CD4-positive, alpha-beta T cell (primary cell): ENCODE measurements at regions not wholly inside any gene's neighbourhood (a gene's known extent, or its start where the extent isn't known, plus 50 kb on each side); places are given as distances from the start of the nearest gene placed in this dataset.

ENCODE experiments used
- ATAC-seq: fragments of 200-7000 bp; cut with Tn5 transposase; one replicate; pipeline ENCODE4 v1.10.0; 2022; ENCODE audit warnings: mild to moderate bottlenecking; ENCODE audit not compliant: poor library complexity
- CTCF ChIA-PET: fragments of 350-600 bp; sonication (Branson Sonifier 250); formaldehyde crosslinking; loops from one replicate; lab custom pipeline; 2021; ENCODE audit warnings: antibody characterized with exemption, inconsistent platforms; lab: Charles Lee
- POLR2A ChIA-PET: fragments of 350-600 bp; sonication (Branson Sonifier 250); formaldehyde crosslinking; loops from one replicate; lab custom pipeline; 2021; ENCODE audit warnings: antibody characterized with exemption, inconsistent platforms; lab: Charles Lee
- DNase-seq, 14 experiments: peaks; one replicate each; pipeline ENCODE4 v3.0.0-alpha.2; 2013 to 2020; ENCODE audit warnings: mixed read lengths in 2 of 14
- H3K27ac ChIP-seq, 2 donors: one replicate each; pipeline versions ENCODE4 v1.5.1 to v1.7.0; 2013; ENCODE audit warnings: low read length in 2 of 2, low read depth in 1 of 2, mild to moderate bottlenecking in 1 of 2
- H3K27me3 ChIP-seq, 2 experiments: 1 replicate in 1 of 2; 2 replicates in 1 of 2; pipeline versions ENCODE4 v1.6.1 to v1.7.0; 2013; ENCODE audit warnings: low read length in 2 of 2, control low read depth in 1 of 2, mild to moderate bottlenecking in 1 of 2, moderate library complexity in 1 of 2; ENCODE audit not compliant: insufficient read depth in 2 of 2, control insufficient read depth in 1 of 2
- H3K36me3 ChIP-seq: one replicate; pipeline ENCODE4 v1.6.1; 2013; ENCODE audit warnings: low read length, control low read depth; ENCODE audit not compliant: insufficient read depth
- H3K4me1 ChIP-seq: one replicate; pipeline ENCODE4 v1.6.1; 2013; ENCODE audit warnings: low read length, control low read depth; ENCODE audit not compliant: insufficient read depth
- H3K4me3 ChIP-seq: one replicate; pipeline ENCODE4 v1.5.1; 2013; ENCODE audit warnings: mild to moderate bottlenecking, low read length, moderate library complexity
- H3K9me3 ChIP-seq, 2 experiments: 1 replicate in 1 of 2; 2 replicates in 1 of 2; pipeline versions ENCODE4 v1.6.1 to v1.7.0; 2013; ENCODE audit warnings: low read length in 2 of 2, mild to moderate bottlenecking in 2 of 2, control low read depth in 1 of 2, moderate library complexity in 1 of 2; ENCODE audit not compliant: control insufficient read depth in 1 of 2, insufficient read depth in 1 of 2
- H3K27ac Mint-ChIP-seq: one replicate; pipeline ENCODE4 v1.8.0; 2020; ENCODE audit warnings: mixed read lengths
- H3K27me3 Mint-ChIP-seq: one replicate; pipeline ENCODE4 v1.8.0; 2021; ENCODE audit warnings: mixed read lengths
- H3K36me3 Mint-ChIP-seq: one replicate; pipeline ENCODE4 v1.8.0; 2021; ENCODE audit warnings: low read depth, mixed read lengths
- H3K4me1 Mint-ChIP-seq: one replicate; pipeline ENCODE4 v1.8.0; 2021; ENCODE audit warnings: low read depth, mixed read lengths
- H3K4me3 Mint-ChIP-seq: one replicate; pipeline ENCODE4 v1.8.0; 2020; ENCODE audit warnings: mild to moderate bottlenecking, mixed read lengths
- H3K9me3 Mint-ChIP-seq: one replicate; pipeline ENCODE4 v1.8.0; 2020; ENCODE audit warnings: mixed read lengths
- CTCF ChIP-seq: fragments of 200-600 bp; IDR thresholded peaks from one replicate; pipeline ENCODE4 v1.8.0; 2022; ENCODE audit warnings: antibody characterized with exemption, mild to moderate bottlenecking
- intact Hi-C, 2 experiments: fragments of 100-400 bp; cut with DNase I in 1 of 2; cut with micrococcal nuclease in 1 of 2; formaldehyde crosslinking; loops; one replicate each; pipeline versions ENCODE4 v1.15.1 to v1.9.0; 2023 to 2025; cut with DNase I, micrococcal nuclease

DNA sequence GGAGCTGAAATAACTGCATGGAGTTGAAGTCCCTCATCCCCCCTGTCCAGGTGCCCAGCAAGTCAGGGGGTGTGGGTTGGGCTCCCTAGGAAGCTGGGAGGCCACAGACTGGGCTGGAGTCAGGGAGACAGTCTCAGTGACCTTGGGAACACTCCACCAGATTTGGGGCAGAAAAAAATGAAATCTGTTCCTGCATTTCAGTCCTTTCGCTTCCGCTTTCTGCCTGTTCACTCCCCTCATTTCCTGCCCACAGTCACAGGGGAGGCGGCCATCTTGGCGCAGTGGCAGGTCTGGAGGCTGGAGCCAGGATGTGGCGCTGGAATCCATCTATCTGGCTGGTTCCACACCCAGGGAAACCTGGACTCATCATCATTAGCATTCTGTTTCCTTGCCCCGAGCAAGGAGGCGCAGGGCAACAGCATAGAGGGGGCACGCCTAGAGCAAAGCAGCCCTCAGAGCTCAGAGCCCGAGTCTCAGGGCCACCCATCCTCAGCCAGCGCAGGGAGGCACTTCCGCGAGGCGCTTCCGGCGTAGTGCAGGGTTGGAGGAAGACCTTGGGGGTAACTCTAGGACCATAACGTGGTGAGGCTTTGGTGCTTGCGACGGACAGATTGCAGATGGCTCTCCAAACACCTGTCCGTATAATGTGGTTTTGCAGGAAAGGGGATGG, 86.2 kb upstream of the HSPA9 start:
- intact Hi-C loops, result no loop called here
- POLR2A ChIA-PET, result no interaction called here
- Histone ChIP-seq H3K4me1 (peaks cover 17% of the 10 kb centered on the region), H3K27me3 (peaks cover 83 to 93% of the 10 kb centered on the region in 2 experiments), H3K36me3 (no peaks in the 10 kb centered on the region), H3K27ac (no peak overlapping the region), H3K4me3 (no peak overlapping the region), H3K9me3 (peaks cover 0 to 37% of the 10 kb centered on the region in 2 experiments)
- no peak overlapping the region for H3K4me3 Mint-ChIP-seq
- H3K36me3 Mint-ChIP-seq, result no peaks in the 10 kb centered on the region
- CTCF ChIA-PET, result no interaction called here
- no peak for ATAC-seq
- no peak for DNase-seq
- no peak overlapping the region for H3K27ac Mint-ChIP-seq
- TF ChIP-seq CTCF, result no peak
- H3K27me3 Mint-ChIP-seq, result peaks cover 95% of the 10 kb centered on the region
- H3K4me1 Mint-ChIP-seq, result peaks cover 15% of the 10 kb centered on the region
- no peaks in the 10 kb centered on the region for H3K9me3 Mint-ChIP-seq

- intact Hi-C loops, result no loop called here
- H3K4me1 Mint-ChIP-seq, result peaks cover 16% of the 10 kb centered on the region
- H3K4me3 Mint-ChIP-seq, result no peak overlapping the region
These were observed 84.9 kb upstream of the HSPA9 start for GRCh38 chr5:138660051-138660572.

DNA sequence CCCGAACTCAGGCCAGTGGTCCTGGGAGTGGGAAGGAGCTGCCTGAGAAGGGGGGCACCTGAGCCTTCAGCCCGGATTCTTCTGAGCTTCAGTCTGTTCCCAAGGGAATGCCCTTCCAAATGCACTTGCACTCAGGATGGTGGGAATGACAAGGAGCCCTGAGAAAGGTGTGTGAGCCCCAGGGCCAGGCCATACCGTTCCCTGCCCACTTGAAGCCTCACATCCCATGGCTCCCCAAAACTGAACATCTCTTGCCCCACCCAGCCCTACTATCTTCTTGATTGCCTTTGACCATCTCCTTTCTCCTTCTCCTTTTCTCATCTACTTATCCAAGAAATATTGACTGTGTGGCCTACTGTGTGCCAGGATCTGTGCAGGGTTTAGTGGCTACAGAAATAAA, 84.4 kb upstream of the HSPA9 start:
- peaks cover 95% of the 10 kb centered on the region for H3K27me3 Mint-ChIP-seq
- Histone ChIP-seq H3K27ac (no peak overlapping the region), H3K4me1 (peaks cover 27% of the 10 kb centered on the region), H3K4me3 (no peak overlapping the region), H3K27me3 (peaks cover 79 to 87% of the 10 kb centered on the region in 2 experiments), H3K9me3 (peaks cover 0 to 31% of the 10 kb centered on the region in 2 experiments), H3K36me3 (no peaks in the 10 kb centered on the region)
- ChIA-PET CTCF (no interaction called here), POLR2A (no interaction called here)
- no peak for DNase-seq
- no peak overlapping the region for H3K27ac Mint-ChIP-seq
- intact Hi-C loops, result no loop called here
- H3K36me3 Mint-ChIP-seq, result no peaks in the 10 kb centered on the region
- no peaks in the 10 kb centered on the region for H3K9me3 Mint-ChIP-seq
- no peak for TF ChIP-seq CTCF
- peaks cover 22% of the 10 kb centered on the region for H3K4me1 Mint-ChIP-seq
- no peak overlapping the region for H3K4me3 Mint-ChIP-seq
- ATAC-seq, result no peak

More at GRCh38 chr5:138660051-138660572, 84.9 kb upstream of the HSPA9 start:
- peaks cover 84 to 92% of the 10 kb centered on the region in 2 experiments for H3K27me3 ChIP-seq
- no peaks in the 10 kb centered on the region for H3K9me3 Mint-ChIP-seq
- no peak overlapping the region for H3K4me3 ChIP-seq
- CTCF ChIA-PET, result no interaction called here
- DNase-seq, result no peak
- no peak for ATAC-seq
- peaks cover 21% of the 10 kb centered on the region for H3K4me1 ChIP-seq
- no peak overlapping the region for H3K27ac Mint-ChIP-seq
- POLR2A ChIA-PET, result no interaction called here
- peaks cover 95% of the 10 kb centered on the region for H3K27me3 Mint-ChIP-seq
- H3K36me3 Mint-ChIP-seq, result no peaks in the 10 kb centered on the region
- peaks cover 0 to 36% of the 10 kb centered on the region in 2 experiments for H3K9me3 ChIP-seq
- no peaks in the 10 kb centered on the region for H3K36me3 ChIP-seq
- no peak for TF ChIP-seq CTCF
- H3K27ac ChIP-seq, result no peak overlapping the region
